SK-N-SH treated with all-trans-retinoic acid at 6 μM for 48 hours (cell line): ENCODE measurements at regions not wholly inside any gene's neighbourhood (a gene's known extent, or its start where the extent isn't known, plus 50 kb on each side); places are given as distances from the start of the nearest gene placed in this dataset.

Source experiments
- ATAC-seq: fragments of 200-7000 bp; cut with Tn5 transposase; 3 replicates; pipeline ENCODE4 v1.9.1; 2020; ENCODE audit warnings: mild to moderate bottlenecking, moderate library complexity
- ARNTL ChIP-seq: fragments of 450-650 bp; formaldehyde crosslinking; IDR thresholded peaks from 2 replicates; pipeline ENCODE4 v1.5.0; 2020; ENCODE audit warnings: low read depth, mild to moderate bottlenecking, moderate library complexity, borderline replicate concordance
- BACH2 ChIP-seq: fragments of 250-450 bp; sonication (Bioruptor Pico); IDR thresholded peaks from 2 replicates; pipeline ENCODE4 v1.9.0; 2021; ENCODE audit warnings: mild to moderate bottlenecking, borderline replicate concordance
- CREB5 ChIP-seq: fragments of 250-450 bp; sonication (Bioruptor Pico); IDR thresholded peaks from 2 replicates; pipeline ENCODE4 v1.5.1; 2020; ENCODE audit warnings: low read depth, mild to moderate bottlenecking, moderate library complexity
- CSDC2 ChIP-seq: fragments of 250-450 bp; sonication (Bioruptor Pico); IDR thresholded peaks from 2 replicates; pipeline ENCODE4 v1.5.0; 2020; ENCODE audit warnings: mild to moderate bottlenecking, moderate library complexity
- CSRNP3 ChIP-seq: fragments of 250-450 bp; sonication (Bioruptor Pico); IDR thresholded peaks from 2 replicates; pipeline ENCODE4 v1.5.1; 2021; ENCODE audit warnings: mild to moderate bottlenecking, moderate library complexity
- ESRRG ChIP-seq: fragments of 250-450 bp; sonication (Bioruptor Pico); IDR thresholded peaks from 2 replicates; pipeline ENCODE4 v1.6.1; 2021; ENCODE audit warnings: mild to moderate bottlenecking
- GLIS3 ChIP-seq: fragments of 250-450 bp; sonication (Bioruptor Pico); IDR thresholded peaks from 2 replicates; pipeline ENCODE4 v1.5.0; 2020; ENCODE audit warnings: mild to moderate bottlenecking, moderate library complexity
- ISL1 ChIP-seq: fragments of 250-450 bp; sonication (Bioruptor Pico); IDR thresholded peaks from 2 replicates; pipeline ENCODE4 v2.1.2; 2022; ENCODE audit warnings: mild to moderate bottlenecking, moderate library complexity
- PATZ1 ChIP-seq: fragments of 250-450 bp; sonication (Bioruptor Pico); IDR thresholded peaks from 2 replicates; pipeline ENCODE4 v1.8.0; 2020; ENCODE audit warnings: mild to moderate bottlenecking, moderate library complexity, borderline replicate concordance
- POU6F1 ChIP-seq: fragments of 250-450 bp; sonication (Bioruptor Pico); IDR thresholded peaks from 2 replicates; pipeline ENCODE4 v1.8.0; 2021; ENCODE audit warnings: low read depth, mild to moderate bottlenecking, moderate library complexity, borderline replicate concordance
- PPARA ChIP-seq: fragments of 250-450 bp; sonication (Bioruptor Pico); IDR thresholded peaks from 2 replicates; pipeline ENCODE4 v1.5.0; 2020; ENCODE audit warnings: mild to moderate bottlenecking, borderline replicate concordance
- RARB ChIP-seq: fragments of 250-450 bp; sonication (Bioruptor Pico); IDR thresholded peaks from 2 replicates; pipeline ENCODE4 v1.8.0; 2021; ENCODE audit warnings: mild to moderate bottlenecking, moderate library complexity
- SNAI2 ChIP-seq: fragments of 250-450 bp; sonication (Bioruptor Pico); IDR thresholded peaks from 2 replicates; pipeline ENCODE4 v1.5.0; 2020; ENCODE audit warnings: mild to moderate bottlenecking, moderate library complexity
- TCF4 ChIP-seq: fragments of 250-450 bp; sonication (Bioruptor Pico); IDR thresholded peaks from 2 replicates; pipeline ENCODE4 v1.8.0; 2021; ENCODE audit warnings: mild to moderate bottlenecking, moderate library complexity, borderline replicate concordance
- TOX ChIP-seq: fragments of 250-450 bp; sonication (Bioruptor Pico); IDR thresholded peaks from 2 replicates; pipeline ENCODE4 v1.8.0; 2021; ENCODE audit warnings: mild to moderate bottlenecking, moderate library complexity, borderline replicate concordance
- ZC3H10 ChIP-seq: fragments of 250-450 bp; sonication (Bioruptor Pico); IDR thresholded peaks from 2 replicates; pipeline ENCODE4 v1.5.1; 2021; ENCODE audit warnings: mild to moderate bottlenecking, moderate library complexity
- ZFP3 ChIP-seq: fragments of 250-450 bp; sonication (Bioruptor Pico); IDR thresholded peaks from 2 replicates; pipeline ENCODE4 v1.5.0; 2020; ENCODE audit warnings: mild to moderate bottlenecking, moderate library complexity
- ZFP30 ChIP-seq: fragments of 450-650 bp; formaldehyde crosslinking; IDR thresholded peaks from 2 replicates; pipeline ENCODE4 v1.5.0; 2022; ENCODE audit warnings: mild to moderate bottlenecking, moderate library complexity
- ZNF565 ChIP-seq: fragments of 450-650 bp; formaldehyde crosslinking; conservative IDR thresholded peaks from 2 replicates; pipeline ENCODE4 v1.5.0; 2020; ENCODE audit warnings: low read depth, mild to moderate bottlenecking, moderate library complexity
- ZNF70 ChIP-seq: fragments of 450-650 bp; formaldehyde crosslinking; IDR thresholded peaks from 2 replicates; pipeline ENCODE4 v1.5.0; 2020; ENCODE audit warnings: mild to moderate bottlenecking, moderate library complexity
- ZNF8 ChIP-seq: fragments of 450-650 bp; formaldehyde crosslinking; IDR thresholded peaks from 2 replicates; pipeline ENCODE4 v1.5.0; 2020; ENCODE audit warnings: mild to moderate bottlenecking, moderate library complexity

- no peak for ATAC-seq
- TF ChIP-seq ZC3H10 (CRISPR knock-in tag): no peak
- no peak for TF ChIP-seq TCF4 (CRISPR knock-in tag)
- TF ChIP-seq BACH2 (CRISPR knock-in tag): no peak
- TF ChIP-seq CREB5 (CRISPR knock-in tag): no peak
- TF ChIP-seq SNAI2: no peak
- no peak for TF ChIP-seq ISL1 (CRISPR knock-in tag)
- TF ChIP-seq CSDC2: no peak
- no peak for TF ChIP-seq GLIS3 (CRISPR knock-in tag)
- TF ChIP-seq ESRRG (CRISPR knock-in tag): no peak
- no peak for TF ChIP-seq CSRNP3
- TF ChIP-seq POU6F1 (CRISPR knock-in tag): no peak
- no peak for TF ChIP-seq ZNF70 (CRISPR knock-in tag)
- TF ChIP-seq PPARA (CRISPR knock-in tag): no peak
- no peak for TF ChIP-seq TOX (CRISPR knock-in tag)
Observed at GRCh38 chr4:81738891-81739290, 267.2 kb upstream of the RASGEF1B start.

GRCh38 chr4:81737865-81738559 is 266.3 kb upstream of the RASGEF1B start:
- no peak for ATAC-seq
- TF ChIP-seq GLIS3 (CRISPR knock-in tag) (no peak), ESRRG (CRISPR knock-in tag) (no peak), CSDC2 (no peak), RARB (CRISPR knock-in tag) (no peak), POU6F1 (CRISPR knock-in tag) (no peak), PPARA (CRISPR knock-in tag) (no peak), SNAI2 (no peak), ZNF70 (CRISPR knock-in tag) (no peak)
- TF ChIP-seq, all 23 proteins: peak for 0

GRCh38 chr4:81736324-81736723 is 264.6 kb upstream of the RASGEF1B start:
- TF ChIP-seq RARB (CRISPR knock-in tag) (no peak), GLIS3 (CRISPR knock-in tag) (no peak), ISL1 (CRISPR knock-in tag) (no peak), TOX (CRISPR knock-in tag) (no peak), ZNF565 (CRISPR knock-in tag) (no peak), ZNF8 (CRISPR knock-in tag) (no peak), ARNTL (no peak), ZC3H10 (CRISPR knock-in tag) (no peak), CSRNP3 (no peak), ZFP3 (CRISPR knock-in tag) (no peak), ZFP30 (CRISPR knock-in tag) (no peak)
- TF ChIP-seq, all 23 proteins: peak for 0

GRCh38 chr4:81732980-81733379 is 261.3 kb upstream of the RASGEF1B start:
- no peak for ATAC-seq
- TF ChIP-seq ZNF8 (CRISPR knock-in tag): no peak
- TF ChIP-seq ISL1 (CRISPR knock-in tag): no peak
- no peak for TF ChIP-seq GLIS3 (CRISPR knock-in tag)
- no peak for TF ChIP-seq RARB (CRISPR knock-in tag)
- no peak for TF ChIP-seq ZNF70 (CRISPR knock-in tag)
- TF ChIP-seq BACH2 (CRISPR knock-in tag): no peak
- TF ChIP-seq ZNF565 (CRISPR knock-in tag): no peak
- TF ChIP-seq PPARA (CRISPR knock-in tag): no peak
- no peak for TF ChIP-seq CREB5 (CRISPR knock-in tag)
- no peak for TF ChIP-seq PATZ1 (CRISPR knock-in tag)
- TF ChIP-seq TCF4 (CRISPR knock-in tag): no peak
- TF ChIP-seq SNAI2: no peak
- no peak for TF ChIP-seq ZC3H10 (CRISPR knock-in tag)
- no peak for TF ChIP-seq CSDC2
- TF ChIP-seq TOX (CRISPR knock-in tag): no peak

More at GRCh38 chr4:81736324-81736723, 264.6 kb upstream of the RASGEF1B start:
- no peak for ATAC-seq
